Mucosa of gallbladder (tissue), 1 donor: ENCODE measurements at regions not wholly inside any gene's neighbourhood (a gene's known extent, or its start where the extent isn't known, plus 50 kb on each side); places are given as distances from the start of the nearest gene placed in this dataset.

Source experiments
- DNase-seq: peaks from one replicate; pipeline ENCODE4 v3.0.0-alpha.2; 2020; ENCODE audit warnings: low spot score
- donor health status: DM: no; HTN: no; CAD: no.

- DNase-seq: no peak
These were observed 66.3 kb upstream of the SP4 start for GRCh38 chr7:21361413-21362125.

GRCh38 chr7:21364801-21365271 lies 63.0 kb upstream of the SP4 start:
- DNase-seq: no peak

- DNase-seq: no peak
These were observed 61.8 kb upstream of the SP4 start for GRCh38 chr7:21365866-21366624.

DNA sequence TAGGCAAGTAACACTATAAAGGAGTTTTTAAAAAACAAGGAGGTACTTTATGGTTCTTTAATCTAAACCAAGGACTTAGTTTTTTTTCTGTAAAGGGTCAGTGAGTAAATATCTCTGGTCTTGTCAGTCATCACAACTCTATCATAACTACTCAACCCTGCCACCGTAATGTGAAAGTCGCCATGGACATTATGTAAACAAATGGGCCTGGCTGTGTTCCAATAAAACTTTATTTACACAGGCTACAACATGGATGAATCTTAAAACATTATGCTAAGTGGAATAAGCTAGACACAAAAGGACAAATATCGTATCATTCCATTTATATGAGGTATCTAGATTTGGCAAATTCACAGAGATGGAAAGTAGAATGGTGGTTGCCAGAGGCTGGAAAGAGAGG lies 60.8 kb upstream of the SP4 start:
- DNase-seq: no peak

DNA sequence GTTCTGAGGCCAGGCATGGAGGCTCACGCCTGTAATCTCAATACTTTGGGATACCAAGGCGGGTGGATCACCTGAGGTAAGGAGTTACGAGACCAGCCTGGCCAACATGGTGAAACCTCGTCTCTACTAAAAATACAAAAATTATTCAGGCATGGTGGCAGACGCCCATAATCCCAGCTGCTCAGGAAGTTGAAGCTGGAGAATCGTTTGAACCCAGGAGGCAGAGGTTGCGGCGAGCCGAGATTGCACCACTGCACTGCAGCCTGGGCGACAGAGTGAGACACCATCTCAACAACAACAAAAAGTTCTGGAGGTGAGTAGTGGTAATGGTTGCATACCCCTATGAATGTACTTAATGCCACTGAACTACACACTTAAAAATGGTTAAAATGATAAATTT lies 60.3 kb upstream of the SP4 start:
- no peak for DNase-seq

- DNase-seq: no peak
These were observed 59.6 kb upstream of the SP4 start for GRCh38 chr7:21368317-21368716.

- no peak for DNase-seq
These were observed 57.5 kb upstream of the SP4 start for GRCh38 chr7:21370283-21370982.

DNA sequence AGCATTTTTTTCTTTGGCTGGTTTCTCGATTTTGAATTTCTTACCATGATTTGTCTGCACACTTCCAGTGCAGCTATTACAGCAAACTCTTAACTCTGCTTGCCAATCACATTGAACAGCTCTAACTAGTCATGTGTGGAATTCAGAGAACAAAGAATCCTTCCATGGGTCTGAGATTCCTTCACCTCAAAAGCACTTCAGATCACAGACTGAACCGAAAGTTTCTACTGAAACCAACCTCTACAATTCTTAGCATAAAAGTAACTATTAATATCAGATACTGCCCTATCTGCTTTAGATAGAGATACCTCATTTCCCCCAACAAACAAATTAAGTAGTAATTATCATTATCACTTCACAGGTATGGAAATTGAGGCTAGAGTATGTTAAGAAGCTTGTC lies 56.5 kb upstream of the SP4 start:
- DNase-seq: no peak

DNA sequence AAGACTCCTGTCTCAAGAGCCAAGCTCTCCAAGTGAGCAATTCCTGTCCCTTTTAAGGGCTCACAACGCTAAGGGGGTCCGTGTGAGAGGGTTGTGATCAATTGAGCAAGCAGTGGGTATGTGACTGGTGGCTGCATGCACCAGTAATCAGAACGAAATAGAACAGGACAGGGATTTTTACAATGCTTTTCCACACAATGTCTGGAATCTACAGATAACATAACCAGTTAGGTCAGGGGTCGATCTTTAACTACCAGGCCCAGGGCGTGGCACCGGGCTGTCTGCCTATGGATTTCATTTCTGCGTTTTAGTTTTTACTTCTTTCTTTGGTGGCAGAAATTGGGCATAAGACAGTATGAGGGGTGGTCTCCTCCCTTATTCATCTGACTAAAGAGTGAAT lies 54.9 kb upstream of the SP4 start:
- DNase-seq: no peak

GRCh38 chr7:21374134-21374533 lies 53.7 kb upstream of the SP4 start:
- no peak for DNase-seq

- no peak for DNase-seq
These were observed 50.3 kb upstream of the SP4 start for GRCh38 chr7:21377545-21377944.
